H1 (cell line): ENCODE measurements at regions not wholly inside any gene's neighbourhood (a gene's known extent, or its start where the extent isn't known, plus 50 kb on each side); places are given as distances from the start of the nearest gene placed in this dataset.
"Not testable (repeated sequence)": the region's sequence is repeated elsewhere in the genome, so short reads cannot be mapped to it uniquely, and the experiment has no call there.

ENCODE experiments used
- EP300 ChIP-seq, 2 experiments: IDR thresholded peaks; 1 replicate in 1 of 2; 2 replicates in 1 of 2; pipeline ENCODE4 v1.6.1; 2011 to 2012; ENCODE audit warnings: low read depth in 2 of 2, low read length in 2 of 2, mild to moderate bottlenecking in 2 of 2, borderline replicate concordance in 1 of 2, inconsistent platforms in 1 of 2, moderate library complexity in 1 of 2
- EZH2 ChIP-seq: fragments of 200-600 bp; sonication (generic); IDR thresholded peaks from 2 replicates; pipeline ENCODE4 v1.7.1; 2012; ENCODE audit warnings: low read depth, mild to moderate bottlenecking, moderate library complexity, low read length, inconsistent platforms; ENCODE audit not compliant: severe bottlenecking
- NRF1 ChIP-seq: IDR thresholded peaks from 2 replicates; pipeline ENCODE4 v1.6.1; 2011; ENCODE audit warnings: mild to moderate bottlenecking, low read depth, low read length, improper control_type of control experiment
- TCF12 ChIP-seq: IDR thresholded peaks from 2 replicates; pipeline ENCODE4 v1.6.1; 2011; ENCODE audit warnings: low read depth, mild to moderate bottlenecking, low read length

DNA sequence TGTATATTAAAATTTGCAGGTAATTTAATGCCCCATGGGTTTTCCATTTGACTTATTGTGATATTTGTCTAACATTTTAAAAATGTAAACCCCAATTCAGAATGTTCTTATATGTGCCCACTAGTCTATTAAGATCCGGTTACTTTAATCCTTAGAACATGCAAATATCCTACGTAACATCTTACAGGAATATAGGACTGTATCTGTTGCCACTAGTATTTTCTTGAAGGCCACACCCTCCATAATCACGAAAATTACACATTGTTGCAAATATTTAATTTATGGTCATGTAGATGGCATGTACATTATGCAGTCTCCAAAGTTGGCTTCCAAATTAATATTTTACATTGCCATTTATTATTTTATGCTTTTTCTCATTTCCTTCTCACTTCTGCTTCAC lies 329.2 kb upstream of the NOTCH2NLA start:
- TF ChIP-seq NRF1; EP300 (IDR thresholded peaks at IDR 0.05; ENCODE audit: borderline replicate concordance in 1 of 2, low read depth in 2 of 2, low read length in 2 of 2); EZH2; TCF12: not testable (repeated sequence)
